SKM-1 treated with dmso at 0.1 percent for 144 hours (cell line): ENCODE measurements at regions not wholly inside any gene's neighbourhood (a gene's known extent, or its start where the extent isn't known, plus 50 kb on each side); places are given as distances from the start of the nearest gene placed in this dataset.

Experiments
- DNase-seq: peaks from one replicate; lab custom pipeline; 2025; ENCODE audit not compliant: unreplicated experiment; lab: John Stamatoyannopoulos, UW

GRCh38 chr18:60755134-60755533, 382.6 kb upstream of the MC4R start:
- no peak for DNase-seq

- no peak for DNase-seq
Measured at GRCh38 chr18:60775978-60776377, 403.4 kb upstream of the MC4R start.

- DNase-seq, result no peak
Measured at GRCh38 chr18:60784161-60784560, 411.6 kb upstream of the MC4R start.

- DNase-seq, result no peak
Measured at GRCh38 chr18:60794802-60795201, 422.2 kb upstream of the MC4R start.

GRCh38 chr18:60804415-60804814, 431.8 kb upstream of the MC4R start:
- DNase-seq, result no peak

- DNase-seq, result no peak
Measured at GRCh38 chr18:60809937-60810336, 437.4 kb upstream of the MC4R start.

- DNase-seq, result no peak
Measured at GRCh38 chr18:60812921-60813320, 440.3 kb upstream of the MC4R start.

GRCh38 chr18:60826346-60826745, 453.8 kb upstream of the MC4R start:
- DNase-seq, result no peak

GRCh38 chr18:60831971-60832370, 459.4 kb upstream of the MC4R start:
- DNase-seq, result no peak

GRCh38 chr18:60838677-60839076, 466.1 kb upstream of the MC4R start:
- DNase-seq, result no peak

- no peak for DNase-seq
Measured at GRCh38 chr18:60846396-60846795, 473.8 kb upstream of the MC4R start.

- DNase-seq, result no peak
Measured at GRCh38 chr18:60847517-60847916, 474.9 kb upstream of the MC4R start.

- DNase-seq, result no peak
Measured at GRCh38 chr18:60861575-60861974, 471.7 kb upstream of the CDH20 start.

- DNase-seq, result no peak
Measured at GRCh38 chr18:60862988-60863387, 470.2 kb upstream of the CDH20 start.

GRCh38 chr18:60865801-60866200, 467.4 kb upstream of the CDH20 start:
- DNase-seq, result no peak

GRCh38 chr18:60870261-60871153, 462.7 kb upstream of the CDH20 start:
- DNase-seq, result no peak

- no peak for DNase-seq
Measured at GRCh38 chr18:60872434-60872833, 460.8 kb upstream of the CDH20 start.

- no peak for DNase-seq
Measured at GRCh38 chr18:60873708-60874107, 459.5 kb upstream of the CDH20 start.

GRCh38 chr18:60875957-60876507, 457.2 kb upstream of the CDH20 start:
- DNase-seq, result no peak

GRCh38 chr18:60880184-60880583, 453.0 kb upstream of the CDH20 start:
- no peak for DNase-seq

GRCh38 chr18:60883587-60883986, 449.6 kb upstream of the CDH20 start:
- DNase-seq, result no peak

- no peak for DNase-seq
Measured at GRCh38 chr18:60888071-60888624, 445.1 kb upstream of the CDH20 start.
